Keratinocyte (primary cell): ENCODE measurements at regions not wholly inside any gene's neighbourhood (a gene's known extent, or its start where the extent isn't known, plus 50 kb on each side); places are given as distances from the start of the nearest gene placed in this dataset.

Experiments
- DNase-seq: peaks from one replicate; pipeline ENCODE4 v3.0.0-alpha.2; 2011; ENCODE audit warnings: low read depth, missing footprints, low spot score
- FAIRE-seq: peaks from 2 replicates; lab custom pipeline; 2011; peaks lifted over from hg19 to GRCh38; lab: Jason Lieb, UNC
- H2AFZ ChIP-seq: 2 replicates; pipeline ENCODE4 v1.6.0; 2012; ENCODE audit warnings: low read length, control low read depth, inconsistent platforms; ENCODE audit not compliant: control insufficient read depth
- H3K27ac ChIP-seq: 2 replicates; pipeline ENCODE4 v1.5.1; 2011; ENCODE audit warnings: low read length; ENCODE audit not compliant: control insufficient read depth, insufficient read depth
- H3K27me3 ChIP-seq: 3 replicates; pipeline ENCODE4 v1.6.0; 2011; ENCODE audit warnings: low read length; ENCODE audit not compliant: control insufficient read depth, insufficient read depth; ENCODE audit errors: extremely low read depth
- H3K36me3 ChIP-seq, 2 experiments: 2 replicates in 1 of 2; 3 replicates in 1 of 2; pipeline ENCODE4 v1.5.1; 2011; ENCODE audit warnings: low read length in 2 of 2, mild to moderate bottlenecking in 1 of 2; ENCODE audit not compliant: control insufficient read depth in 2 of 2, insufficient read depth in 2 of 2; ENCODE audit errors: extremely low read depth in 1 of 2
- H3K4me1 ChIP-seq: 3 replicates; pipeline ENCODE4 v1.5.1; 2011; ENCODE audit warnings: low read length; ENCODE audit not compliant: control insufficient read depth, insufficient read depth; ENCODE audit errors: extremely low read depth
- H3K4me2 ChIP-seq: 3 replicates; pipeline ENCODE4 v1.6.0; 2011; ENCODE audit warnings: low read depth, low read length; ENCODE audit not compliant: control insufficient read depth, insufficient read depth; ENCODE audit errors: extremely low read depth
- H3K4me3 ChIP-seq, 3 experiments: fragments of 200-600 bp in 1 of 3; sonication (generic) in 1 of 3; 2 replicates in 2 of 3; 3 replicates in 1 of 3; pipeline ENCODE4 v1.5.1; 2011 to 2016; ENCODE audit warnings: low read length in 3 of 3, mild to moderate bottlenecking in 3 of 3, control low read depth in 2 of 3, inconsistent platforms in 1 of 3, low read depth in 1 of 3, mixed read lengths in 1 of 3, mixed run types in 1 of 3, moderate library complexity in 1 of 3; ENCODE audit not compliant: control insufficient read depth in 2 of 3, insufficient read depth in 2 of 3; ENCODE audit errors: extremely low read depth in 1 of 3
- H3K79me2 ChIP-seq: 2 replicates; pipeline ENCODE4 v1.6.0; 2012; ENCODE audit warnings: low read length; ENCODE audit not compliant: control insufficient read depth, insufficient read depth
- H3K9ac ChIP-seq: 3 replicates; pipeline ENCODE4 v1.6.0; 2011; ENCODE audit warnings: low read length; ENCODE audit not compliant: control insufficient read depth, insufficient read depth; ENCODE audit errors: extremely low read depth
- H3K9me1 ChIP-seq: 3 replicates; pipeline ENCODE4 v1.6.0; 2011; ENCODE audit warnings: low read length; ENCODE audit not compliant: control insufficient read depth, insufficient read depth; ENCODE audit errors: extremely low read depth
- H3K9me3 ChIP-seq: 2 replicates; pipeline ENCODE4 v1.5.1; 2012; ENCODE audit warnings: low read depth, low read length; ENCODE audit not compliant: control insufficient read depth
- H4K20me1 ChIP-seq: 3 replicates; pipeline ENCODE4 v1.6.0; 2011; ENCODE audit warnings: low read length; ENCODE audit not compliant: control insufficient read depth, insufficient read depth; ENCODE audit errors: extremely low read depth
- CTCF ChIP-seq, 3 experiments: IDR thresholded peaks in 1 of 3; conservative IDR thresholded peaks in 1 of 3; optimal IDR thresholded peaks in 1 of 3; 2 replicates in 2 of 3; 3 replicates in 1 of 3; pipeline versions ENCODE3 to v1.5.1; 2011; ENCODE audit warnings: low read length in 3 of 3, mild to moderate bottlenecking in 3 of 3, moderate library complexity in 2 of 3, control low read depth in 1 of 3, inconsistent platforms in 1 of 3; ENCODE audit not compliant: insufficient read depth in 2 of 3; ENCODE audit errors: extremely low read depth in 1 of 3
- EZH2 ChIP-seq: IDR thresholded peaks from one replicate; pipeline ENCODE4 v1.6.1; 2012; ENCODE audit warnings: inconsistent platforms, mild to moderate bottlenecking, low read length, moderate library complexity
- dilution Hi-C: fragments of 300-500 bp; cut with MboI; formaldehyde crosslinking; loops from one replicate; pipeline ENCODE4 v1.7.0; 2020; ENCODE audit warnings: low sequenced_read_pairs; ENCODE audit not compliant: extremely low pct_ligation_motif_present

GRCh38 chr2:219775506-219775905 is 148.1 kb downstream of the SLC4A3 start:
- Histone ChIP-seq H3K79me2 (no peaks in the 10 kb centered on the region), H3K36me3 (no peaks in the 10 kb centered on the region), H3K9me1 (no peaks in the 10 kb centered on the region), H3K9me3 (no peaks in the 10 kb centered on the region), H3K4me3 (no peak overlapping the region), H3K27me3 (no peaks in the 10 kb centered on the region), H3K9ac (no peak overlapping the region), H3K4me2 (no peak overlapping the region), H4K20me1 (no peaks in the 10 kb centered on the region), H2AFZ (no peak overlapping the region), H3K27ac (no peak overlapping the region), H3K4me1 (no peaks in the 10 kb centered on the region)
- dilution Hi-C loops: no loop called here
- DNase-seq (no peak), FAIRE-seq (peak; percentile 26)
- TF ChIP-seq EZH2 (no peak), CTCF (optimal IDR thresholded peaks at IDR 0.05 in 1 of 3, IDR thresholded peaks at IDR 0.05 in 1 of 3, conservative IDR thresholded peaks at IDR 0.05 in 1 of 3; ENCODE audit: extremely low read depth in 1 of 3, insufficient read depth in 2 of 3, low read length in 3 of 3) (no peak)

GRCh38 chr2:219777388-219777787 is 150.0 kb downstream of the SLC4A3 start:
- TF ChIP-seq EZH2 (no peak), CTCF (optimal IDR thresholded peaks at IDR 0.05 in 1 of 3, IDR thresholded peaks at IDR 0.05 in 1 of 3, conservative IDR thresholded peaks at IDR 0.05 in 1 of 3; ENCODE audit: extremely low read depth in 1 of 3, insufficient read depth in 2 of 3, low read length in 3 of 3) (no peak)
- FAIRE-seq (no peak), DNase-seq (no peak)
- H4K20me1 ChIP-seq: no peaks in the 10 kb centered on the region
- H3K9me3 ChIP-seq: no peaks in the 10 kb centered on the region
- no peaks in the 10 kb centered on the region for H3K27me3 ChIP-seq
- H3K27ac ChIP-seq: no peak overlapping the region
- H3K9me1 ChIP-seq: no peaks in the 10 kb centered on the region
- H3K4me2 ChIP-seq: no peak overlapping the region
- H3K79me2 ChIP-seq: no peaks in the 10 kb centered on the region
- H3K4me1 ChIP-seq: no peaks in the 10 kb centered on the region
- dilution Hi-C loops: no loop called here
- H2AFZ ChIP-seq: no peak overlapping the region
- H3K36me3 ChIP-seq: no peaks in the 10 kb centered on the region
- H3K9ac ChIP-seq: no peak overlapping the region
- no peak overlapping the region for H3K4me3 ChIP-seq
